ENCODE measurements at regions not wholly inside any gene's neighbourhood (a gene's known extent, or its start where the extent isn't known, plus 50 kb on each side); places are given as distances from the start of the nearest gene placed in this dataset.

- peak; percentile 72 for DNase-seq
- in situ Hi-C loops (cut with HindIII; ENCODE audit: low pct_ligation_motif_present, low sequenced_read_pairs), result no loop called here
- Histone ChIP-seq H3K27me3 (replicated peaks) (no peaks in the 10 kb centered on the region), H3K27ac (no peak overlapping the region), H3K4me3 (ENCODE audit: low read depth, low read length) (no peak overlapping the region), H3K36me3 (replicated peaks) (no peaks in the 10 kb centered on the region)
- peak; percentile 18 for TF ChIP-seq CTCF (IDR thresholded peaks at IDR 0.05; ENCODE audit: low read depth, low read length, missing control alignments)
Observed at GRCh38 chr1:239914751-239915231, 176.9 kb upstream of the FMN2 start.

- no peak for TF ChIP-seq CTCF (IDR thresholded peaks at IDR 0.05; ENCODE audit: low read depth, low read length, missing control alignments)
- H3K4me3 ChIP-seq (ENCODE audit: low read depth, low read length), result no peak overlapping the region
- no peaks in the 10 kb centered on the region for H3K27me3 ChIP-seq (replicated peaks)
- H3K36me3 ChIP-seq (replicated peaks), result no peaks in the 10 kb centered on the region
- no peak overlapping the region for H3K27ac ChIP-seq
- in situ Hi-C loops (cut with HindIII; ENCODE audit: low pct_ligation_motif_present, low sequenced_read_pairs), result no loop called here
- DNase-seq, result no peak
Observed at GRCh38 chr1:239918634-239919033, 173.0 kb upstream of the FMN2 start.

GRCh38 chr1:239920214-239920613 lies 171.5 kb upstream of the FMN2 start:
- no peak overlapping the region for H3K27ac ChIP-seq
- in situ Hi-C loops (cut with HindIII; ENCODE audit: low pct_ligation_motif_present, low sequenced_read_pairs), result no loop called here
- no peak for TF ChIP-seq CTCF (IDR thresholded peaks at IDR 0.05; ENCODE audit: low read depth, low read length, missing control alignments)
- H3K36me3 ChIP-seq (replicated peaks), result no peaks in the 10 kb centered on the region
- H3K27me3 ChIP-seq (replicated peaks), result no peaks in the 10 kb centered on the region
- no peak for DNase-seq
- H3K4me3 ChIP-seq (ENCODE audit: low read depth, low read length), result no peak overlapping the region

- DNase-seq, result no peak
- TF ChIP-seq CTCF (IDR thresholded peaks at IDR 0.05; ENCODE audit: low read depth, low read length, missing control alignments), result no peak
- in situ Hi-C loops (cut with HindIII; ENCODE audit: low pct_ligation_motif_present, low sequenced_read_pairs), result no loop called here
- Histone ChIP-seq H3K27ac (no peak overlapping the region), H3K4me3 (ENCODE audit: low read depth, low read length) (no peak overlapping the region), H3K36me3 (replicated peaks) (no peaks in the 10 kb centered on the region), H3K27me3 (replicated peaks) (no peaks in the 10 kb centered on the region)
Observed at GRCh38 chr1:239922778-239923522, 168.7 kb upstream of the FMN2 start.

- Histone ChIP-seq H3K27me3 (replicated peaks) (no peaks in the 10 kb centered on the region), H3K27ac (no peak overlapping the region), H3K36me3 (replicated peaks) (no peaks in the 10 kb centered on the region), H3K4me3 (ENCODE audit: low read depth, low read length) (no peak overlapping the region)
- no peak for DNase-seq
- in situ Hi-C loops (cut with HindIII; ENCODE audit: low pct_ligation_motif_present, low sequenced_read_pairs), result no loop called here
- TF ChIP-seq CTCF (IDR thresholded peaks at IDR 0.05; ENCODE audit: low read depth, low read length, missing control alignments), result no peak
Observed at GRCh38 chr1:239924741-239925350, 166.8 kb upstream of the FMN2 start.
